ENCODE measurements at regions not wholly inside any gene's neighbourhood (a gene's known extent, or its start where the extent isn't known, plus 50 kb on each side); places are given as distances from the start of the nearest gene placed in this dataset.

- no peak for TF ChIP-seq CTCF (conservative IDR thresholded peaks at IDR 0.05; ENCODE audit: low read depth, low read length)
- TF ChIP-seq EZH2 (IDR thresholded peaks at IDR 0.05; ENCODE audit: borderline replicate concordance, low read depth, low read length, poor library complexity, severe bottlenecking) = no peak
Observed at GRCh38 chr9:102295188-102295587, 556.7 kb upstream of the GRIN3A start.
